Heart right ventricle (tissue), 16 donors: ENCODE measurements at regions not wholly inside any gene's neighbourhood (a gene's known extent, or its start where the extent isn't known, plus 50 kb on each side); places are given as distances from the start of the nearest gene placed in this dataset.

Source experiments
- ATAC-seq, 8 donors: fragments of 200-7000 bp; cut with Tn5 transposase; one replicate each; pipeline ENCODE4 v1.9.1; 2020; ENCODE audit warnings: mild to moderate bottlenecking in 8 of 8, moderate library complexity in 8 of 8, moderate number of reproducible peaks in 1 of 8
- DNase-seq, 2 donors: peaks; one replicate each; pipeline ENCODE4 v3.0.0-alpha.2; 2020
- H3K27ac ChIP-seq, 10 donors: fragments of 200-600 bp; sonication (generic) in 2 of 10; one replicate each; pipeline versions ENCODE4 v1.5.0 to v1.8.0; 2020 to 2022; ENCODE audit warnings: mild to moderate bottlenecking in 3 of 10
- H3K27me3 ChIP-seq, 7 donors: fragments of 200-600 bp; one replicate each; pipeline ENCODE4 v1.8.0; 2021 to 2022; ENCODE audit warnings: mild to moderate bottlenecking in 2 of 7
- H3K36me3 ChIP-seq, 9 donors: fragments of 200-600 bp; sonication (generic) in 1 of 9; one replicate each; pipeline versions ENCODE4 v1.5.0 to v1.8.0; 2020 to 2022; ENCODE audit warnings: mild to moderate bottlenecking in 2 of 9
- H3K4me1 ChIP-seq, 9 donors: fragments of 200-600 bp; sonication (generic) in 1 of 9; one replicate each; pipeline versions ENCODE4 v1.5.0 to v1.8.0; 2020 to 2022; ENCODE audit warnings: mild to moderate bottlenecking in 4 of 9
- H3K4me3 ChIP-seq, 10 donors: fragments of 200-600 bp; sonication (generic) in 2 of 10; one replicate each; pipeline versions ENCODE4 v1.5.0 to v1.8.0; 2020 to 2022; ENCODE audit warnings: mild to moderate bottlenecking in 7 of 10, moderate library complexity in 2 of 10
- H3K9me3 ChIP-seq, 11 donors: fragments of 200-600 bp in 10 of 11; sonication (generic) in 2 of 11; one replicate each; pipeline versions ENCODE4 v1.5.0 to v1.8.0; 2013 to 2022; ENCODE audit warnings: mild to moderate bottlenecking in 2 of 11, control low read depth in 1 of 11, moderate library complexity in 1 of 11
- WGBS, 2 donors: extraction: QIAGEN DNeasy Blood & Tissue Kit; methylation state at CpG; one replicate each; pipeline ENCODE4 v1.1.7; 2013; ENCODE audit warnings: inconsistent platforms in 1 of 2; 5-methylcytosine and 5-hydroxymethylcytosine counted together
- intact Hi-C, 10 donors: fragments of 100-400 bp; cut with DNase I; formaldehyde crosslinking; loops; one replicate each; pipeline versions ENCODE4 v1.11.1 to v1.14.2; 2022
- TF ChIP-seq, protein P1 (sequence below), 9 donors: fragments of 200-600 bp; sonication (generic) in 2 of 9; IDR thresholded peaks; one replicate each; pipeline versions ENCODE4 v1.5.0 to v1.8.0; 2021 to 2022; ENCODE audit warnings: antibody characterized with exemption in 9 of 9, mild to moderate bottlenecking in 5 of 9, moderate library complexity in 1 of 9
- donor health status: Arrhythmogenic right ventricular cardiomyopathy.
- donor health status: ischemic (EF 13 %, LVEDD 7.1; RV severe dilation, severe dysfunction).
- donor health status: healthy with polysubstance abuse.
- donor health status: DM: no; HTN: yes; CAD: no.
- donor health status: DM: no; HTN: no; CAD: no.
- donor health status: ischemic (EF 25% LVEDD 6.9; RV normal size, moderate dysfunction).
- donor health status: ischemic (EF 25% LVEDD 5.7; RV mildly dilated, moderate dysfunction).
- donor health status: healthy.
- donor health status: DM: yes; HTN: yes; CAD: no.
- donor health status: Ischemic cardiomyopathy.
- donor health status: ischemic (EF 35%, LVEDD 5.7; RV mildly dilated, moderate dysfunction).
- donor health status: nonischemic (EF 11% LVEDD 7.7; RV severe dilation, severe dysfunction).
- donor health status: DM: yes; HTN: yes; CAD: no.
- donor health status: PGD.
- donor health status: ischemic (EF 29% LVEDD 5.4; RV normal size, mild dysfunction).
- donor health status: nonischemic (EF 23%, LVEDD 6.1; RV moderate dilation, normal function).

DNA sequence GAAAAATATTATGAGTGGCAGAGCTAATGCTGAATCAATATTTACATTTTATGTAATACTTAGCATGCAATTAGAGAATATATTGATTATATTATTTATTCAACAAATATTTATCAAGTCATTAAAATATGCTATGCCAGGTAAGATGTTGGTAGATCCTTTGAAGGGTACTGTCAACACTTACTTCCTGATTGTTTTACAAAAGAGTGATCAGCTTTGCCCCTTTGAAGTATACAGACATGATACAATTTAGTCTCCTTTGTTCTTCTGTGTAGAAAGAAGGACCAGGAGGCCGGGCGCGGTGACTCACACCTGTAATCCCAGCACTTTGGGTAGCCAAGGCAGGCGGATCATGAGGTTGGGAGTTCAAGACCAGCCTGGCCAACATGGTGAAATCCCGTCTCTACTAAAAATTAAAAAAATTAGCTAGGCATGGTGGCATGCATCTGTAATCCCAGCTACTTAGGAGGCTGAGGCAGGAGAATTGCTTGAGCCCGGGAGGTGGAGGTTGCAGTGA lies 73.9 kb upstream of the IFNG-AS1 start:
- 83 to 93% methylated on average over 6 of the region's 6 CpGs for WGBS, 2 donors

GRCh38 chr12:67916266-67916970 lies 72.8 kb upstream of the IFNG-AS1 start:
- Histone ChIP-seq H3K9me3 (no peaks in the 10 kb centered on the region), H3K4me1 (peaks cover 0 to 12% (median 0%) of the 10 kb centered on the region in 9 donors), H3K27ac (no peak overlapping the region), H3K27me3 (no peaks in the 10 kb centered on the region), H3K36me3 (no peaks in the 10 kb centered on the region), H3K4me3 (no peak overlapping the region)
- WGBS, 2 donors = 87 to 88% methylated on average over 5 of the region's 5 CpGs
- intact Hi-C loops = no loop called here
- DNase-seq = no peak
- TF ChIP-seq, protein P1, sequence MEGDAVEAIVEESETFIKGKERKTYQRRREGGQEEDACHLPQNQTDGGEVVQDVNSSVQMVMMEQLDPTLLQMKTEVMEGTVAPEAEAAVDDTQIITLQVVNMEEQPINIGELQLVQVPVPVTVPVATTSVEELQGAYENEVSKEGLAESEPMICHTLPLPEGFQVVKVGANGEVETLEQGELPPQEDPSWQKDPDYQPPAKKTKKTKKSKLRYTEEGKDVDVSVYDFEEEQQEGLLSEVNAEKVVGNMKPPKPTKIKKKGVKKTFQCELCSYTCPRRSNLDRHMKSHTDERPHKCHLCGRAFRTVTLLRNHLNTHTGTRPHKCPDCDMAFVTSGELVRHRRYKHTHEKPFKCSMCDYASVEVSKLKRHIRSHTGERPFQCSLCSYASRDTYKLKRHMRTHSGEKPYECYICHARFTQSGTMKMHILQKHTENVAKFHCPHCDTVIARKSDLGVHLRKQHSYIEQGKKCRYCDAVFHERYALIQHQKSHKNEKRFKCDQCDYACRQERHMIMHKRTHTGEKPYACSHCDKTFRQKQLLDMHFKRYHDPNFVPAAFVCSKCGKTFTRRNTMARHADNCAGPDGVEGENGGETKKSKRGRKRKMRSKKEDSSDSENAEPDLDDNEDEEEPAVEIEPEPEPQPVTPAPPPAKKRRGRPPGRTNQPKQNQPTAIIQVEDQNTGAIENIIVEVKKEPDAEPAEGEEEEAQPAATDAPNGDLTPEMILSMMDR (IDR thresholded peaks at IDR 0.05) = no peak
- ATAC-seq = no peak

More for the DNA sequence above, 73.9 kb upstream of the IFNG-AS1 start:
- Histone ChIP-seq H3K4me3 (no peak overlapping the region), H3K27me3 (no peaks in the 10 kb centered on the region), H3K27ac (no peak overlapping the region), H3K4me1 (peaks cover 0 to 20% (median 0%) of the 10 kb centered on the region in 9 donors), H3K36me3 (no peaks in the 10 kb centered on the region), H3K9me3 (no peaks in the 10 kb centered on the region)
- ATAC-seq (no peak), DNase-seq (no peak)
- TF ChIP-seq, protein P1 (IDR thresholded peaks at IDR 0.05) = no peak
- intact Hi-C loops = no loop called here

DNA sequence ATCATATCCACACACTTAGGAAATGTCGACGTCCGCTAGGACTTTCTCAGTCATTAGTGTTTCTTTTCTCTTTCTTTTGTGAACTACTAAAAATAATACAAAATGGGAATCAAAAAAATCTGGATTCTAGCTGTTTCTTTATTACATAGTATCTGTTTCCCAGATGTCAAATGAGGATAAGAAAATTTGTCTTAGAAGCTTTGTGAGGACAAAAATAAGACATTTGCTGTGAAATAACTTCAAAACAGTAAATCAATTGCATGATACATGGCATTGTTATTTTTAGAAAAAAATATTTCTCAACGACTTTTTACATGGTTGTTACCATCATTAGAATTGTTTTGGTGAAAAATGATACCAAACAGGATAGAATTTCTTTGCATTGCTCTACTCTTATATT lies 71.4 kb upstream of the IFNG-AS1 start:
- DNase-seq = no peak
- Histone ChIP-seq H3K9me3 (no peaks in the 10 kb centered on the region), H3K27ac (no peak overlapping the region), H3K4me3 (no peak overlapping the region), H3K4me1 (no peaks in the 10 kb centered on the region), H3K27me3 (no peaks in the 10 kb centered on the region), H3K36me3 (no peaks in the 10 kb centered on the region)
- 60 to 78% methylated on average over 4 of the region's 4 CpGs for WGBS, 2 donors
- intact Hi-C loops = no loop called here
- no peak for ATAC-seq
- TF ChIP-seq, protein P1 (IDR thresholded peaks at IDR 0.05) = no peak

DNA sequence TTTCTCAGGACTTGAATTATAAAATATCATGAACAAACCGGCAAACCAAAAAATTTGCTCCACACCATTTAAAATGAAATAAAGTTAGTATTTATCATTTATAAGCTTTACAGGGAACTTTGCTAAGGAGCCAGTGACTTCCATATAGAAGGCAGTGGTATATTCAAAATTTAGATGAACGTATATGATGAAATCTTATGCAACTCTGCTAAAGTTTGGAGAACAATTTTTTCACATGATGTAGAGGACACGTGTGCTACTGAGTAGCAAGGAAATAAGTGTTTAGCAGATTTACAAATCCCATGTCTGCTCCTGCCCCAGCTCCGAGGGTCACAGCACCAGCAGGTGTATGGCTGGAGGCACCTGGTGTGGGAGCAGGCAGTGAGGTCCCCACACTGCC lies 70.8 kb upstream of the IFNG-AS1 start:
- H3K9me3 ChIP-seq = no peaks in the 10 kb centered on the region
- DNase-seq (no peak), ATAC-seq (no peak)
- no peak overlapping the region for H3K4me3 ChIP-seq
- no peaks in the 10 kb centered on the region for H3K36me3 ChIP-seq
- no peaks in the 10 kb centered on the region for H3K4me1 ChIP-seq
- TF ChIP-seq, protein P1 (IDR thresholded peaks at IDR 0.05) = no peak
- intact Hi-C loops = no loop called here
- 94 to 97% methylated on average over 4 of the region's 4 CpGs for whole genome bisulfite sequencing, 2 donors
- no peak overlapping the region for H3K27ac ChIP-seq
- H3K27me3 ChIP-seq = no peaks in the 10 kb centered on the region
